A673 (cell line): ENCODE measurements at regions not wholly inside any gene's neighbourhood (a gene's known extent, or its start where the extent isn't known, plus 50 kb on each side); places are given as distances from the start of the nearest gene placed in this dataset.

Experiments used
- CTCF ChIP-seq: fragments of 300-800, 200-600 bp; sonication (generic); conservative IDR thresholded peaks from 2 replicates; pipeline ENCODE4 v1.5.1; 2017; ENCODE audit warnings: low read depth, mild to moderate bottlenecking, antibody characterized with exemption, low read length, moderate library complexity, mixed read lengths
- EZH2 ChIP-seq: fragments of 200-600 bp; sonication (generic); IDR thresholded peaks from 2 replicates; pipeline ENCODE4 v1.6.1; 2017; ENCODE audit warnings: borderline replicate concordance, low read depth, mild to moderate bottlenecking, mixed read lengths, antibody characterized with exemption, low read length; ENCODE audit not compliant: poor library complexity, severe bottlenecking

- no peak for TF ChIP-seq CTCF
- TF ChIP-seq EZH2, result no peak
These were observed 134.5 kb downstream of the IRS2 start for GRCh38 chr13:109651854-109652253.
